HG02642 (cell line): ENCODE measurements at regions not wholly inside any gene's neighbourhood (a gene's known extent, or its start where the extent isn't known, plus 50 kb on each side); places are given as distances from the start of the nearest gene placed in this dataset.

ENCODE experiments used
- ATAC-seq: cut with Tn5 transposase; IDR thresholded peaks from one replicate; pipeline ENCODE4 v1.9.1; 2021; ENCODE audit warnings: mild to moderate bottlenecking; ENCODE audit not compliant: unreplicated experiment, poor library complexity

GRCh38 chr13:64054321-64054720, 2638.7 kb upstream of the PCDH20 start:
- no peak for ATAC-seq

DNA sequence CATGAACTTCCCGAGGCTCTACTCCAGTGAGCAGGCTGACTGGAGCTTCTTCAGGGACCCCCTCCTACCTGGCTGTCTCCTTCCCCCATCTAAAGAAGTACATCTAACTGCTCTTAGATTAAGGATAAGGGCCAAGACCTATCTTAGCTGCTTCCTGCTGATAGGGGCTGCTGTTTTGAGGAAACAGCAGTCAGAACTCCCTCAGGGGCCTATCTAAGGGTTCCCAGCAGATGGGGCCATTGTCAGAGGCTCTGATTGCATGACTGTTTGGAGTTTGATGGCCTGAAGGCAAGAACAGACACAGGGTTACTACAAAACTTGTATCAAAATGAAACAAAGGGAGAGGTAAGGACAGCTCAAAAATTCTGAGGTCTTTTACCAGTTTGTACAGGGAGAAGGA, 2636.9 kb upstream of the PCDH20 start:
- ATAC-seq, result no peak

GRCh38 chr13:64051278-64051677, 2635.6 kb upstream of the PCDH20 start:
- no peak for ATAC-seq

- no peak for ATAC-seq
Measured at GRCh38 chr13:64041296-64041695, 2625.6 kb upstream of the PCDH20 start.

- ATAC-seq, result no peak
Measured at GRCh38 chr13:64033921-64034320, 2618.3 kb upstream of the PCDH20 start.

DNA sequence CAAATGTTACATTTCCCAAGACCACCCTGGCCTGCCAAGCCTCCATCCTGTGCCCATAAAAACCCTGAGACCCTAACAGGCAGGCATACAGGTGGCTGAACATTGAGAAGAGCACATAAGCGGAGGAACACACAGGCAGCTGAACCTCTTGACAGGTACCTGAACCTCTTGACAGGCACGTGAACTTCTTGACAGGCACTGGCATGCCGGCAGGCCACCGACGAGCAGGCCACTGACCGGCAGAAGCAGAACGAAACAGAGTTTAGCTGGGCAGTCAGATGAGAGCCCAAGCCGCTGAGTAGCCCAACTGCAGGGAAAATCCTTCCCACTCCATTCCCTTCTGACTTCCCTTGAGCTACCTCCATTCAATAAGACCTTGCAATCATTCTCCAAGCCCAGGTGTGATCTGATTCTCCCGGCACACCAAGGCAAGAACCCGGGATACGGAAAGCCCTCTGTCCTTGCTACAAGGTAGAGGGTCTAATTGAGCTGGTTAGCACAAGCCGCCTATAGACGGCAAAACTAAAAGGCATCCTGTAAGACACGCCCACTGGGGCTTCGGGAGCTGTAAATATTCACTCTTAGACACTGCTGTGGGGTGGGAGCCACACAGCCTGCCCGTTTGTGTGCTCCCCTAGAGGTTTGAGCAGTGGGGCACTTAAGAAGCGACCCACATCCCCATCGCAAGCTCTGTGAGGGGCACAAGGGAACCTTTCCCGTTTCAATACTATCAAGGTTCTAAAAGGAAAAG, 2613.9 kb upstream of the PCDH20 start:
- no peak for ATAC-seq

GRCh38 chr13:64028551-64028950, 2612.9 kb upstream of the PCDH20 start:
- ATAC-seq, result no peak

DNA sequence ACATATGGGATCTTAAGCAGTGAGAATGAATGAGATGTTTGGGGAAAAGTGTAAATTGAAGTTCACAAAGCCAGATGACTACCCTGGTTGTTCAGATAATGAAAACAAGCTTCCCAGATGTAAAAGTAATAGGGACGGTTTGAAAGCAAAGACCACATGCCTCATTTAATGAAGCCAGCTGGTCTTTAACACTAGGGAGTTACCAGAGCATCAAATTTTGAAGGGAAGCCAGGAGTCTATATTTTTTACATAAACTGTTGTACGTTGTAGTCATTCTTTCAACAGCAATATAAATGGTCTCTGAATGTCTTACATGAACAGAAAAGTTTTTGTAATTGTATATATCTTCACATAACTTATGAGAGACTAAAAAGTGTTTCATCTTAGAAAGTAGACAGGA, 2604.5 kb upstream of the PCDH20 start:
- ATAC-seq, result no peak

GRCh38 chr13:64007339-64007738, 2591.7 kb upstream of the PCDH20 start:
- ATAC-seq, result no peak

- ATAC-seq, result no peak
Measured at GRCh38 chr13:64000321-64000720, 2584.7 kb upstream of the PCDH20 start.

GRCh38 chr13:63999614-64000305, 2584.1 kb upstream of the PCDH20 start:
- ATAC-seq, result no peak

DNA sequence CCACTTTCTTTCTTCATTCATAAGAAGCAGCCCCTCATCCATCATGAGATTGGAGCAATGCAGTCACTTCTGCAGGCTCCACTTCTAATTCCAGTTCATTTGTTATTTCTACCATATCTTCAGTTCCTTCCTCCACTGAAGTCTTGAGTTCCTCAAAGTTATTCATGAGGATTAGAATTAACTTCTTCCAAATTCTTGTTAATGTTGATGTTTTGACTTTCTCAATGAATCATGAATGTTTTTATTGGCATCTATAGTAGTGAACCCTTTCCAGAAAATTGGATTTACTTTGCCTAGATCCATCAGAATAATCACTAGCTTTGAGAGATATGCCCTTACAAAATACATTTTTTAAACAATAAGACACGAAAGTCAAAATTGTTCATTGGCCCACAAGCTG, 2567.7 kb upstream of the PCDH20 start:
- ATAC-seq, result no peak

- no peak for ATAC-seq
Measured at GRCh38 chr13:63979951-63980350, 2564.3 kb upstream of the PCDH20 start.

DNA sequence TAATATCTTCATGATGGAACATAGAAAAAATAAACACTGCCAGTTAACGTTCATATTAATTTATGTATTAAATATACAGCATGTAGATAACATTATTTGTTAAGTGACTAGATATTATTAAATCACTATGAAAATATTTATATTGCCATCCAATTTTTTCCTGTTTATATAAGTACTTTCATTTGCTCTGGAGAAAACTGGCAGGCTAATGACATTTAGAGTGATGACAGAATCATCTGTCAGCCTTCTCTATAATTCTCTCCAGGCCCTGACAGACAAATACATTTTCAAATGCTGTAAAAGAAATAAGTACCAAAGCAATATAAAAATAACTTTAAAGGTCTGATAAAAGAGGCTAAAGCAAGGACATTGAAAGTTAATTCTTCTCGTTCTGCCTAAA, 2556.7 kb upstream of the PCDH20 start:
- no peak for ATAC-seq

GRCh38 chr13:63954683-63955082, 2539.0 kb upstream of the PCDH20 start:
- no peak for ATAC-seq

- ATAC-seq, result no peak
Measured at GRCh38 chr13:63948045-63948444, 2532.4 kb upstream of the PCDH20 start.

DNA sequence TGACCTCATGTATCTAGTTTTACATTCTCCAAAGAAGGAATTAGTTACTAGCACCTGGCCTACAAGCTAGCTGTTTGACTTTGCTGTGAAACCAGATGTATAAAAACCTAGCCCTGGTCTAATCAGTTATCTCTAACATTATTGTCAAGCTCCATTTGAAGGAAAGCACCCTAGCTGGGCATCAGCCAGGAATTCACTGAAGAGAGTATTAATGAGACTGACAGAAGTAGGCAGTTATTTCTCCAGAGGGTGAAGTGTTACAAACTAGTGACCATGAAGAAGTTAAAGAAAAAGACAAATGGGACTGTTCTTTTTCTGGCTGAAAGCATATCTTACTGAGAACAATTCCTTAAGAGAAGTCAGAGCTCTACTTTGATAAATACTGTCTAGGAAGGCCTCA, 2529.3 kb upstream of the PCDH20 start:
- no peak for ATAC-seq

DNA sequence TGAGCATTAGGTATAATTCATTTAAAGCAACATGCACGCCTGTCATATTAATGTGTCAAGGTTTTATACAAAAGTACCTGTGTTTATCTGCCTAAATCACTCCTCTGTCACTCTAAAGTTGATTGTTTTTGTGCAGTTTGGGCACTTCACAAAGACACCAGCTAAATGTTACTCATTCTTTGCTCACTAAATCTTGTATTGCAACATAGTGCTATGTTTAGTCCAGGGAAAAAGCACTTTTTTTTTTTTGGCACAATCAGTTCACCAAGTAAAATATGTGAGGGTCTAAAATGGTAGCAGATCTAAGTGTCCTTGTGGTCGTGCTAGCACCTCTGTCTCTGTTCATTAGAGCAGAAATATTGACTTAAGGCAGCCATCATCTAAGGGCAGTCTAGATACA, 2526.7 kb upstream of the PCDH20 start:
- ATAC-seq, result no peak

- ATAC-seq, result no peak
Measured at GRCh38 chr13:63938851-63939250, 2523.2 kb upstream of the PCDH20 start.

DNA sequence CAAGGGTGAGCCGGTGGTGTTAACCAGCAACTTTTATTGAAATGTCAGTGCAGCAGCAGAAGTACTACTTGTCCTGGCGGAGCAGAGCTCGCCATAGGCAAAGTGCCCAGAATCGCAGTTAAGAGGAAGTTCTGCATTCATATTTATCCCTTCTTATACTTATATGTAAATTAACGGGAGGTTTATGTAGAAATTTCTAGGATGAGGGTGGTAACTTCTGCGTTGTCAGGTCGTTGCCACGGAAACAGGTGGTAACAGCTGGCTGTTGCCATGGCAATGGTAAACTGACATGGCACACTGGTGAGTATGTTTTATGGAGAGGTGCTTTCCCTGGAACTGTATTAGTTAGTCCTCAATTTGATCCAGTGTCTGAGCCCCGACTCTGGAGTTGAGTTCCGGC, 2494.9 kb upstream of the PCDH20 start:
- no peak for ATAC-seq

- no peak for ATAC-seq
Measured at GRCh38 chr13:63909726-63910375, 2494.2 kb upstream of the PCDH20 start.

DNA sequence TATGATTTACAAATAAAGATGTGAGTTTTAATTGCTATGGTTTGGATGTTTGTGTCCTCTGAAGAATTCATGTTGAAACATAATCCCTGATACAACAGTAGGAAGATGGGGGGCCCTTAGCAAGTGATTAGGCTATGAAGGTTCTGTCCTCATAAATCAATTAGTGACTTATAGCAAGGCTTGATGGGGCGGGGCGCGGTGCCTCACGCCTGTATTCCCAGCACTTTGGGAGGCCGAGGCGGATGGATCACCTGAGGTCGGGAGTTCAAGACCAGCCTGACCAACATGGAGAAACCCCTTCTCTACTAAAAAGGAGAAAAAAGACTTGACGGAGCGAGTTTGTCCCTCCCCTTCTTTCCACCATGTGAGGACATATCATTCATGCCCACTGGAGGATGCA, 2486.5 kb upstream of the PCDH20 start:
- ATAC-seq, result no peak
